Spleen (tissue), 11 donors: ENCODE measurements at regions not wholly inside any gene's neighbourhood (a gene's known extent, or its start where the extent isn't known, plus 50 kb on each side); places are given as distances from the start of the nearest gene placed in this dataset.
A peak's percentile ranks its signal among the peaks of the same experiment; 100 is the strongest.

Source experiments
- DNase-seq: peaks from one replicate; pipeline ENCODE4 v3.0.0-alpha.2; 2020
- H3K27ac ChIP-seq, 8 donors: fragments of 200-600 bp; sonication (generic) in 7 of 8; 1 replicate in 4 of 8; 2 replicates in 4 of 8; pipeline versions ENCODE4 v1.5.0 to v1.8.0; 2016 to 2021; ENCODE audit warnings: inconsistent platforms in 4 of 8, mild to moderate bottlenecking in 4 of 8, moderate library complexity in 1 of 8
- H3K27me3 ChIP-seq, 7 donors: fragments of 200-600 bp; sonication (generic) in 6 of 7; replicated peaks in 1 of 7; 1 replicate in 4 of 7; 2 replicates in 3 of 7; pipeline versions ENCODE4 v1.5.0 to v1.8.0; 2016 to 2021; ENCODE audit warnings: inconsistent platforms in 3 of 7, mild to moderate bottlenecking in 1 of 7
- H3K36me3 ChIP-seq, 6 donors: fragments of 200-600 bp; sonication (generic) in 5 of 6; 1 replicate in 4 of 6; 2 replicates in 2 of 6; pipeline versions ENCODE4 v1.5.0 to v1.8.0; 2016 to 2021; ENCODE audit warnings: inconsistent platforms in 2 of 6
- H3K4me1 ChIP-seq, 6 donors: fragments of 200-600 bp; sonication (generic) in 5 of 6; 1 replicate in 3 of 6; 2 replicates in 3 of 6; pipeline versions ENCODE4 v1.5.0 to v1.8.0; 2016 to 2021; ENCODE audit warnings: inconsistent platforms in 3 of 6
- H3K4me3 ChIP-seq, 8 donors: fragments of 200-600 bp; sonication (generic) in 7 of 8; 1 replicate in 4 of 8; 2 replicates in 4 of 8; pipeline versions ENCODE4 v1.5.0 to v1.8.0; 2016 to 2021; ENCODE audit warnings: inconsistent platforms in 4 of 8, mild to moderate bottlenecking in 4 of 8, moderate library complexity in 2 of 8
- H3K9me3 ChIP-seq, 8 donors: fragments of 200-600 bp; sonication (generic) in 7 of 8; 1 replicate in 4 of 8; 2 replicates in 4 of 8; pipeline versions ENCODE4 v1.5.0 to v1.8.0; 2016 to 2021; ENCODE audit warnings: inconsistent platforms in 4 of 8
- POLR2A ChIP-seq, 3 donors: fragments of 450-650 bp; IDR thresholded peaks; one replicate each; pipeline ENCODE4 v1.5.1; 2017; ENCODE audit warnings: antibody characterized with exemption in 3 of 3, mild to moderate bottlenecking in 1 of 3
- POLR2AphosphoS5 ChIP-seq, 3 donors: sonication (generic); formaldehyde crosslinking; IDR thresholded peaks; one replicate each; pipeline ENCODE4 v1.5.1; 2017; ENCODE audit warnings: antibody characterized with exemption in 3 of 3
- WGBS, 5 donors: extraction: QIAGEN DNeasy Blood & Tissue Kit in 3 of 5; methylation state at CpG; one replicate each; pipeline versions ENCODE4 v1.1.5 to v1.1.7; 2013 to 2018; 5-methylcytosine and 5-hydroxymethylcytosine counted together
- intact Hi-C: fragments of 100-400 bp; cut with DNase I; formaldehyde crosslinking; loops from one replicate; pipeline ENCODE4 v1.15.0; 2023; ENCODE audit warnings: low total_unique reads
- small RNA-seq, 4 donors: library from RNA; depleted of rRNA; stranded (forward); fragments of <200 nt; gene quantifications; one replicate each; pipeline ENCODE3, GENCODE V24; 2016
- TF ChIP-seq, protein P1 (sequence below), 11 experiments: fragments of 200-600 bp in 7 of 11; fragments of 450-650 bp in 4 of 11; sonication (generic) in 4 of 11; IDR thresholded peaks in 8 of 11; conservative IDR thresholded peaks in 3 of 11; 1 replicate in 7 of 11; 2 replicates in 4 of 11; pipeline versions ENCODE4 v1.4.0 to v1.8.0; 2016 to 2021; ENCODE audit warnings: antibody characterized with exemption in 11 of 11, inconsistent platforms in 4 of 11, mild to moderate bottlenecking in 1 of 11
- donor health status: healthy with polysubstance abuse.
- donor health status: DM: no; HTN: no; CAD: no; lungs with moderate emphysema.
- donor health status: DM: no; HTN: no; CAD: no.
- donor health status: Bipolar disorder and iron deficiency.
- donor health status: healthy.
- donor health status: DM: no; HTN: no; CAD: no.
- donor health status: DM: yes; HTN: yes; CAD: no.

DNA sequence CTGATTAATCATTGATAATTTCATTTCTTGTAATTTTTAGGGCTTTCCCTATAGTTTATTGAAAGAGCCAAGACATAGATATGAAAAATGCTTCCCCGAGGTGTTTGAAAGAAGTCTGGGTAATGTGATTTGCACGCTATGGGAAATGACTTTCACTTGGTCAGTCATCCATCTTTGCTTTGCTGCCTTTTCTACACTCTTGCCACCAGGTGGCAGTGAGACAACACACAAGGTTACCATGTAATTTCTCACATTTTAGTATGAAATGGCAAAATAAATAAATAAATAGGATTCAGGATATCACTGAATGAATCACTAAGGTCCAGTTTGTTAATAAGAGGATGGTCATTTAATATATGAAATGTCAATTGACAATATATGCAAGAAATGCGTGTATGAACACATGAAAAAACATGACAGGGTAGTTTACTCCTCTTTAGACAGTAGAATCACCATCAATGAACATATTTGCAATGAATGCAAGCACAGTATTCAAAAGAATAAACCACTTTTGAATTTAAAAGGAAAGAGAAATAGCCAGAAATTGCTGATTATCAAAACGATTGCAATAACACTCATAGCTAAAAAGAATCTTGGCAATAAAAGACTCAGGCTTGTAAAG, 52.2 kb upstream of the KCNH7 start:
- H3K4me1 ChIP-seq, result peaks cover 0 to 4% (median 0%) of the 10 kb centered on the region in 6 donors
- DNase-seq, result no peak
- no peak overlapping the region for H3K27ac ChIP-seq
- H3K4me3 ChIP-seq, result no peak overlapping the region
- intact Hi-C loops, result no loop called here
- no peaks in the 10 kb centered on the region for H3K36me3 ChIP-seq
- 33 to 44% (median 37%) methylated on average over 4 of the region's 4 CpGs for WGBS, 5 donors
- no peaks in the 10 kb centered on the region for H3K9me3 ChIP-seq
- TF ChIP-seq, protein P1, sequence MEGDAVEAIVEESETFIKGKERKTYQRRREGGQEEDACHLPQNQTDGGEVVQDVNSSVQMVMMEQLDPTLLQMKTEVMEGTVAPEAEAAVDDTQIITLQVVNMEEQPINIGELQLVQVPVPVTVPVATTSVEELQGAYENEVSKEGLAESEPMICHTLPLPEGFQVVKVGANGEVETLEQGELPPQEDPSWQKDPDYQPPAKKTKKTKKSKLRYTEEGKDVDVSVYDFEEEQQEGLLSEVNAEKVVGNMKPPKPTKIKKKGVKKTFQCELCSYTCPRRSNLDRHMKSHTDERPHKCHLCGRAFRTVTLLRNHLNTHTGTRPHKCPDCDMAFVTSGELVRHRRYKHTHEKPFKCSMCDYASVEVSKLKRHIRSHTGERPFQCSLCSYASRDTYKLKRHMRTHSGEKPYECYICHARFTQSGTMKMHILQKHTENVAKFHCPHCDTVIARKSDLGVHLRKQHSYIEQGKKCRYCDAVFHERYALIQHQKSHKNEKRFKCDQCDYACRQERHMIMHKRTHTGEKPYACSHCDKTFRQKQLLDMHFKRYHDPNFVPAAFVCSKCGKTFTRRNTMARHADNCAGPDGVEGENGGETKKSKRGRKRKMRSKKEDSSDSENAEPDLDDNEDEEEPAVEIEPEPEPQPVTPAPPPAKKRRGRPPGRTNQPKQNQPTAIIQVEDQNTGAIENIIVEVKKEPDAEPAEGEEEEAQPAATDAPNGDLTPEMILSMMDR (IDR thresholded peaks at IDR 0.05 in 8 of 11, conservative IDR thresholded peaks at IDR 0.05 in 3 of 11), result peak in 8 of 11 experiments; percentile 18 to 63 (median 52)
- no peak for TF ChIP-seq POLR2A (IDR thresholded peaks at IDR 0.05)
- no peak for TF ChIP-seq POLR2AphosphoS5 (IDR thresholded peaks at IDR 0.05)
- H3K27me3 ChIP-seq, result no peaks in the 10 kb centered on the region

DNA sequence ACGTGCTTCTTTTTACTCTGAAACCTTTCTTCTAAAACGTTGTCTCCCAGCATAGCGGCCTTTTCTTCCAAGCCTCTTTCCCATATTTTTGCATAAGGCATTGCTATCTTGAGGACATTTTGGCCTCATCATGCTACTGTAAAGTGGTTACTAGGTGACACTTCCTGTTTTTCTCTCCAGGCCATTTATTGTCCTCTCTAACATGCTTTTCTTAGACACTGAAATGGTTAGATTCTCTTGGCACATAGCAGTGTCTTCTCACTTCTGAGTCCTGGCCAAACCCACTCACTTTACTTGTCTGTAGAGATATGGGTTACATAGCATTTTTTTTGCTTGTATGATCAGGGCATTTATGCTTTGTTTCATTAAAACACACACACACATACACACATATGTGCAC, 50.1 kb upstream of the KCNH7 start:
- Histone ChIP-seq H3K27me3 (no peaks in the 10 kb centered on the region), H3K36me3 (no peaks in the 10 kb centered on the region), H3K4me1 (peaks cover 0 to 4% (median 0%) of the 10 kb centered on the region in 6 donors), H3K27ac (no peak overlapping the region), H3K9me3 (no peaks in the 10 kb centered on the region), H3K4me3 (no peak overlapping the region)
- no peak for DNase-seq
- WGBS, 5 donors, result 73 to 80% (median 76%) methylated on average over 3 of the region's 3 CpGs
- intact Hi-C loops, result no loop called here
- TF ChIP-seq POLR2A (IDR thresholded peaks at IDR 0.05), result no peak
- TF ChIP-seq, protein P1 (IDR thresholded peaks at IDR 0.05 in 8 of 11, conservative IDR thresholded peaks at IDR 0.05 in 3 of 11), result no peak
- TF ChIP-seq POLR2AphosphoS5 (IDR thresholded peaks at IDR 0.05), result no peak

Small RNAs in the stretch of these regions (small RNA-seq; reads per million reads assigned to genes)
- 0 reads per million in 4 donors for gene RNU6-627P
